ENCODE measurements at regions not wholly inside any gene's neighbourhood (a gene's known extent, or its start where the extent isn't known, plus 50 kb on each side); places are given as distances from the start of the nearest gene placed in this dataset.

DNA sequence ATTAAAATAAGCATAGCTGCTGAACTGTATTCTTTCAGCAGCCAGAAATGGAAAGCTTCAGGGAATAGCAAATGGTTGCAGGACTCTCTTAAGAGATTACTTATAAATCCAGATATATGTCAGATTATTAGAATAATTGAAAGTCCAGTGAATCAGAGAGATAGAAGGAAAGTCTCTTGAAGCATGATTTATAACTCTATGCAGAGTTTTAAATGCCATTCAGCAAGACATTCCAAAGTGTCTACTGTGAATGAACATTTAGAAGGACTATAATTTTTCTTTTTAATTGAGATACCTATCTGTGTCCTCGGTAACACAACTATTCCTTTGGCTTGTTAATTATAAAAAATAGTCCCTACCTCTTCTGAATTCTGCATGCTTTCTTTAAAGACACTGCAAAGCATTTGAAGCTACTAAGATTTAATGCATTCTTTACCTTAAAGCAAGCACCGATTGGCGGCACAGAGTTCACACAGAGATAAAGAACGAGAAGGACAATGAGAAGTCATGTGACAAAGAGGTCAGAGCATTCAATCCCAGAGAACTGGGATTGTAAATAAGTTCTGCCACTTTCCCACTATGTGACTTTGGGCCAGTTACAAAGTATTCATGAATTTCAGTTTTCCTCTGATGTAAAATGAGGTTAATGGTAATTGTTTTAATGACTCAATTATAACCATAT is 371.0 kb upstream of the ATP2B1 start:
- TF ChIP-seq, protein P1, sequence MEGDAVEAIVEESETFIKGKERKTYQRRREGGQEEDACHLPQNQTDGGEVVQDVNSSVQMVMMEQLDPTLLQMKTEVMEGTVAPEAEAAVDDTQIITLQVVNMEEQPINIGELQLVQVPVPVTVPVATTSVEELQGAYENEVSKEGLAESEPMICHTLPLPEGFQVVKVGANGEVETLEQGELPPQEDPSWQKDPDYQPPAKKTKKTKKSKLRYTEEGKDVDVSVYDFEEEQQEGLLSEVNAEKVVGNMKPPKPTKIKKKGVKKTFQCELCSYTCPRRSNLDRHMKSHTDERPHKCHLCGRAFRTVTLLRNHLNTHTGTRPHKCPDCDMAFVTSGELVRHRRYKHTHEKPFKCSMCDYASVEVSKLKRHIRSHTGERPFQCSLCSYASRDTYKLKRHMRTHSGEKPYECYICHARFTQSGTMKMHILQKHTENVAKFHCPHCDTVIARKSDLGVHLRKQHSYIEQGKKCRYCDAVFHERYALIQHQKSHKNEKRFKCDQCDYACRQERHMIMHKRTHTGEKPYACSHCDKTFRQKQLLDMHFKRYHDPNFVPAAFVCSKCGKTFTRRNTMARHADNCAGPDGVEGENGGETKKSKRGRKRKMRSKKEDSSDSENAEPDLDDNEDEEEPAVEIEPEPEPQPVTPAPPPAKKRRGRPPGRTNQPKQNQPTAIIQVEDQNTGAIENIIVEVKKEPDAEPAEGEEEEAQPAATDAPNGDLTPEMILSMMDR (IDR thresholded peaks at IDR 0.05; ENCODE audit: poor library complexity, severe bottlenecking): no peak
- no peak for TF ChIP-seq EZH2 (IDR thresholded peaks at IDR 0.05; ENCODE audit: borderline replicate concordance, insufficient read depth, low read length, poor library complexity, severe bottlenecking)
- TF ChIP-seq POLR2AphosphoS5 (IDR thresholded peaks at IDR 0.05): no peak
- no peak for TF ChIP-seq RAD21 (conservative IDR thresholded peaks at IDR 0.05)
- no peak for TF ChIP-seq TAF1 (IDR thresholded peaks at IDR 0.05; ENCODE audit: low read depth)
- TF ChIP-seq EP300 (conservative IDR thresholded peaks at IDR 0.05; ENCODE audit: poor library complexity, severe bottlenecking): no peak
- TF ChIP-seq, protein P2, sequence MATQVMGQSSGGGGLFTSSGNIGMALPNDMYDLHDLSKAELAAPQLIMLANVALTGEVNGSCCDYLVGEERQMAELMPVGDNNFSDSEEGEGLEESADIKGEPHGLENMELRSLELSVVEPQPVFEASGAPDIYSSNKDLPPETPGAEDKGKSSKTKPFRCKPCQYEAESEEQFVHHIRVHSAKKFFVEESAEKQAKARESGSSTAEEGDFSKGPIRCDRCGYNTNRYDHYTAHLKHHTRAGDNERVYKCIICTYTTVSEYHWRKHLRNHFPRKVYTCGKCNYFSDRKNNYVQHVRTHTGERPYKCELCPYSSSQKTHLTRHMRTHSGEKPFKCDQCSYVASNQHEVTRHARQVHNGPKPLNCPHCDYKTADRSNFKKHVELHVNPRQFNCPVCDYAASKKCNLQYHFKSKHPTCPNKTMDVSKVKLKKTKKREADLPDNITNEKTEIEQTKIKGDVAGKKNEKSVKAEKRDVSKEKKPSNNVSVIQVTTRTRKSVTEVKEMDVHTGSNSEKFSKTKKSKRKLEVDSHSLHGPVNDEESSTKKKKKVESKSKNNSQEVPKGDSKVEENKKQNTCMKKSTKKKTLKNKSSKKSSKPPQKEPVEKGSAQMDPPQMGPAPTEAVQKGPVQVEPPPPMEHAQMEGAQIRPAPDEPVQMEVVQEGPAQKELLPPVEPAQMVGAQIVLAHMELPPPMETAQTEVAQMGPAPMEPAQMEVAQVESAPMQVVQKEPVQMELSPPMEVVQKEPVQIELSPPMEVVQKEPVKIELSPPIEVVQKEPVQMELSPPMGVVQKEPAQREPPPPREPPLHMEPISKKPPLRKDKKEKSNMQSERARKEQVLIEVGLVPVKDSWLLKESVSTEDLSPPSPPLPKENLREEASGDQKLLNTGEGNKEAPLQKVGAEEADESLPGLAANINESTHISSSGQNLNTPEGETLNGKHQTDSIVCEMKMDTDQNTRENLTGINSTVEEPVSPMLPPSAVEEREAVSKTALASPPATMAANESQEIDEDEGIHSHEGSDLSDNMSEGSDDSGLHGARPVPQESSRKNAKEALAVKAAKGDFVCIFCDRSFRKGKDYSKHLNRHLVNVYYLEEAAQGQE (IDR thresholded peaks at IDR 0.05; ENCODE audit: borderline replicate concordance): no peak
- TF ChIP-seq SMC3 (conservative IDR thresholded peaks at IDR 0.05; ENCODE audit: poor library complexity): no peak

All from neural cell (in vitro differentiated cells).